AG04450 (cell line): ENCODE measurements at regions not wholly inside any gene's neighbourhood (a gene's known extent, or its start where the extent isn't known, plus 50 kb on each side); places are given as distances from the start of the nearest gene placed in this dataset.

ENCODE experiments used
- CTCF ChIA-PET: fragments of 300-600, 350-600 bp; formaldehyde crosslinking; extraction: SDS; loops from one replicate; lab custom pipeline; 2022; ENCODE audit warnings: antibody characterized with exemption, inconsistent platforms; lab: Charles Lee
- POLR2A ChIA-PET: fragments of 350-600 bp; formaldehyde crosslinking; extraction: SDS; loops from one replicate; lab custom pipeline; 2021; ENCODE audit warnings: antibody characterized with exemption, inconsistent platforms; lab: Yijun Ruan, JAX
- DNase-seq: peaks from one replicate; pipeline ENCODE4 v3.0.0-alpha.2; 2011; ENCODE audit warnings: low read depth, low spot score
- H3K27ac ChIP-seq: one replicate; pipeline ENCODE4 v1.5.1; 2012; ENCODE audit warnings: low read depth, low read length, control low read depth
- H3K27me3 ChIP-seq: one replicate; pipeline ENCODE4 v1.6.0; 2012; ENCODE audit warnings: low read length; ENCODE audit not compliant: control insufficient read depth, insufficient read depth
- H3K4me3 ChIP-seq: 2 replicates; pipeline ENCODE4 v1.5.1; 2011; ENCODE audit warnings: mild to moderate bottlenecking, low read depth, low read length, control low read depth
- H3K9me3 ChIP-seq: 2 replicates; pipeline ENCODE4 v1.5.1; 2012; ENCODE audit warnings: low read length; ENCODE audit not compliant: control insufficient read depth, insufficient read depth
- TF ChIP-seq, protein P1 (sequence below): IDR thresholded peaks from 2 replicates; pipeline ENCODE4 v1.5.1; 2011; ENCODE audit warnings: low read depth, low read length, control low read depth, inconsistent platforms

DNA sequence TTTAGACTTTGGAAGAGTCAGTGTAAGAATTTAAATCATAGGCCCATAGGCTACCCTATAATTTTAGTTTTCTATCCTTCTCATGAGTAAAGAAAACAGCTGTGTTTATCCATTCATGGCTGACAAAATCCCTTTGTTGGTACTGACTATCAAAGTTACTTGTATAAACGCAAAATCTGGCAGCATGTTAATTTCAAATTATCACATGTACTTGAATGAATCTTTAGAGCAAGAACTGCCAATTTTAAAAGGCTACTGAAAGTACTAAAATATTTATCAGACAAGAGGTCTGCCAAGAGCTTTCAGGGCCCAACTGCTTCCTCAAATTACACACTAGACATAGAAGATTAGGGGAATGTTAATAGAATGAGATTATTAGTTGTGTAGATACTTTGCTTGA is 66.6 kb downstream of the MYL12B start:
- no peak overlapping the region for H3K4me3 ChIP-seq
- ChIA-PET CTCF (no interaction called here), POLR2A (no interaction called here)
- DNase-seq = no peak
- H3K27me3 ChIP-seq = no peaks in the 10 kb centered on the region
- no peaks in the 10 kb centered on the region for H3K9me3 ChIP-seq
- TF ChIP-seq, protein P1, sequence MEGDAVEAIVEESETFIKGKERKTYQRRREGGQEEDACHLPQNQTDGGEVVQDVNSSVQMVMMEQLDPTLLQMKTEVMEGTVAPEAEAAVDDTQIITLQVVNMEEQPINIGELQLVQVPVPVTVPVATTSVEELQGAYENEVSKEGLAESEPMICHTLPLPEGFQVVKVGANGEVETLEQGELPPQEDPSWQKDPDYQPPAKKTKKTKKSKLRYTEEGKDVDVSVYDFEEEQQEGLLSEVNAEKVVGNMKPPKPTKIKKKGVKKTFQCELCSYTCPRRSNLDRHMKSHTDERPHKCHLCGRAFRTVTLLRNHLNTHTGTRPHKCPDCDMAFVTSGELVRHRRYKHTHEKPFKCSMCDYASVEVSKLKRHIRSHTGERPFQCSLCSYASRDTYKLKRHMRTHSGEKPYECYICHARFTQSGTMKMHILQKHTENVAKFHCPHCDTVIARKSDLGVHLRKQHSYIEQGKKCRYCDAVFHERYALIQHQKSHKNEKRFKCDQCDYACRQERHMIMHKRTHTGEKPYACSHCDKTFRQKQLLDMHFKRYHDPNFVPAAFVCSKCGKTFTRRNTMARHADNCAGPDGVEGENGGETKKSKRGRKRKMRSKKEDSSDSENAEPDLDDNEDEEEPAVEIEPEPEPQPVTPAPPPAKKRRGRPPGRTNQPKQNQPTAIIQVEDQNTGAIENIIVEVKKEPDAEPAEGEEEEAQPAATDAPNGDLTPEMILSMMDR = no peak
- no peak overlapping the region for H3K27ac ChIP-seq

DNA sequence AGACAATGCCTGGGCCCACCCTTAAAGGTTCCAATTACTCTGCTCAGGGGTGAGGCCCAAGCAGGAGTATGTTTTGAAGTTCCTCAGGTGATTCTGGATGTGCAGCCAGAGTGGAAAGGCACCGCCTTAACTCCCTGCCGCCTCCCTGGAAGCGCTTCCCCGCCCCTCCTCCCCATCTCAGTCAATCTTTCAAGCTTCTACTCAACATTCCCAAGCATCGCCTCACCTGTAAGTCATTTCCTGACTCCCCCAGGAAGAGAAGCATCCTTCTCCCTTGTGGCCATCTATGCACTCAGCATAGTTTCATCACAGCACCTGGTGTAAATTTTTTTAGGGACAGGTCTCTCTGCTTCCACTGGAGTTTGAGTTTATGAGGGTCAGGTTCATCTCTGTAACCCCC is 67.5 kb downstream of the MYL12B start:
- ChIA-PET POLR2A (interaction anchor here (0.6 kb wide), 1 partner anchor 41 kb away, joined by 3 read pairs; no protein-coding TSS in a partner anchor), CTCF (interaction anchor here (0.6 kb wide), 1 partner anchor 313 kb away, joined by 3 read pairs; no protein-coding TSS in a partner anchor)
- H3K27ac ChIP-seq = no peak overlapping the region

DNA sequence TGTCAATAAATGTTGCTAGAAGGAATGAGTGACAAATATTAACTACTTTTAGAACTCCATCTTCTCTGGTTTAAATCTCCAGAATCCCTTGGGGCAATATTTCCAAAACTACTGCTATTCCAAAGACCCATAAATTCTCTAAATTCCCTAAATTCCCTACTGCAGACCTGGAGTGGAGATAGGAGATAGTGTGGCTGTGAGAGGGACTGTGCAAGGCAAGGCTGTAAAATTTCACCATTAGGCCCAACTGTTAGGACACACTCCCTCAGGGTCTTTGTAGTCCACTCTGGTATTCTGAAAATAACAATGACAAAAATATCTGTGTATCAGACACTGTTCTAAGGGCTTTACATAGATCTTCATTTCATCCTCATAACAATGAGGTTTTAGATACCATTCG is 67.9 kb downstream of the MYL12B start:
- DNase-seq = no peak
- H3K27ac ChIP-seq = no peak overlapping the region
- TF ChIP-seq, protein P1 = no peak
- no peaks in the 10 kb centered on the region for H3K27me3 ChIP-seq
- ChIA-PET POLR2A (interaction anchor here (0.6 kb wide), 1 partner anchor 41 kb away, joined by 3 read pairs; no protein-coding TSS in a partner anchor), CTCF (interaction anchor here (0.6 kb wide), 1 partner anchor 313 kb away, joined by 3 read pairs; no protein-coding TSS in a partner anchor)
- H3K9me3 ChIP-seq = no peaks in the 10 kb centered on the region
- H3K4me3 ChIP-seq = no peak overlapping the region

More for the DNA sequence above, 67.5 kb downstream of the MYL12B start:
- DNase-seq = no peak
- H3K9me3 ChIP-seq = no peaks in the 10 kb centered on the region
- no peaks in the 10 kb centered on the region for H3K27me3 ChIP-seq
- no peak overlapping the region for H3K4me3 ChIP-seq
- TF ChIP-seq, protein P1 = no peak

DNA sequence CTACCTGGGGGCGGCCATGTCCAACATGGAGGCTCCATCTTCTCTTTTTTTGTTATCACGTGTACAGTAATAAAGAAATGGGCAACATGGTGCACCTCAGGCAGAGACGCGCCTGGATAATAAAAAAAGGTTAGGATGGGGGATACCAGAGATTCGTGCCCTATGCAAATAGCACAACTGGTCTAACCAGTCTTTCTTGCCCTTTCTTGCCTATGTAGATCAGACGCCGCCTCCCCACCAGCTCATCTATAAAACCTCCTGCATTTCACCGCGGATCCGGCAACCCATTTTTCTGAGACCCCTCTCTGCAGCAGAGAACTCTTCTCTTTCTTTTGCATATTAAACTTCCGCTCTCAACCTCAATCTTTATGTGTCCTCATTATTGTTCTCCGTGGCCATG is 68.7 kb downstream of the MYL12B start:
- H3K4me3 ChIP-seq = no peak overlapping the region
- ChIA-PET POLR2A (no interaction called here), CTCF (no interaction called here)
- TF ChIP-seq, protein P1 = no peak
- DNase-seq = no peak
- no peaks in the 10 kb centered on the region for H3K9me3 ChIP-seq
- no peaks in the 10 kb centered on the region for H3K27me3 ChIP-seq
- H3K27ac ChIP-seq = no peak overlapping the region

DNA sequence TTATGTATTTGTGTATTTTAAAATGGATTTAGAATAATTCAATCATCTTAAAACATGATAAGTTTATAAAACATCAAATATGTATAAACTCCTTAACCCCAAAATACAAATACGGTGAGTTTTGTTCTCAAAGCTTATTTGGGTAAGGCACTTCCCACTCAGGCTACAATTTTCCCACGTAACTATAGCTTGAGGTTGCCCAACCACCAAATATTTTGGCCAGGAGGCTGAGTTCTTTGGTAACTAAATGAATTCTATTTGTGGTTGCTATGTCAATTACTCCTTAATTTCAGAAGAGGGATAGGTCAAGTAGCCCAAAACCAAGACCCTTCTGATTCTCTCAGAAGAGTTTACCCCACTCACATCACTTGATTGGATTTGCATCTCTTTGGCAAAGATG is 70.4 kb downstream of the MYL12B start:
- H3K27me3 ChIP-seq = no peaks in the 10 kb centered on the region
- no peaks in the 10 kb centered on the region for H3K9me3 ChIP-seq
- no peak for DNase-seq
- H3K4me3 ChIP-seq = no peak overlapping the region
- TF ChIP-seq, protein P1 = no peak
- POLR2A ChIA-PET = interaction anchor here (0.6 kb wide), 1 partner anchor 14 kb away, joined by 4 read pairs; no protein-coding TSS in a partner anchor
- CTCF ChIA-PET = no interaction called here
- H3K27ac ChIP-seq = no peak overlapping the region
